ENCODE measurements at regions not wholly inside any gene's neighbourhood (a gene's known extent, or its start where the extent isn't known, plus 50 kb on each side); places are given as distances from the start of the nearest gene placed in this dataset.
"Not testable (repeated sequence)": the region's sequence is repeated elsewhere in the genome, so short reads cannot be mapped to it uniquely, and the experiment has no call there.

GRCh38 chr16:22678311-22678710 is 135.7 kb upstream of the HS3ST2 start:
- no peak for DNase-seq (ENCODE audit: low spot score)

GRCh38 chr16:22681554-22682291 is 132.2 kb upstream of the HS3ST2 start:
- DNase-seq (ENCODE audit: low spot score), result no peak

GRCh38 chr16:22683258-22683657 is 130.7 kb upstream of the HS3ST2 start:
- no peak for DNase-seq (ENCODE audit: low spot score)

DNA sequence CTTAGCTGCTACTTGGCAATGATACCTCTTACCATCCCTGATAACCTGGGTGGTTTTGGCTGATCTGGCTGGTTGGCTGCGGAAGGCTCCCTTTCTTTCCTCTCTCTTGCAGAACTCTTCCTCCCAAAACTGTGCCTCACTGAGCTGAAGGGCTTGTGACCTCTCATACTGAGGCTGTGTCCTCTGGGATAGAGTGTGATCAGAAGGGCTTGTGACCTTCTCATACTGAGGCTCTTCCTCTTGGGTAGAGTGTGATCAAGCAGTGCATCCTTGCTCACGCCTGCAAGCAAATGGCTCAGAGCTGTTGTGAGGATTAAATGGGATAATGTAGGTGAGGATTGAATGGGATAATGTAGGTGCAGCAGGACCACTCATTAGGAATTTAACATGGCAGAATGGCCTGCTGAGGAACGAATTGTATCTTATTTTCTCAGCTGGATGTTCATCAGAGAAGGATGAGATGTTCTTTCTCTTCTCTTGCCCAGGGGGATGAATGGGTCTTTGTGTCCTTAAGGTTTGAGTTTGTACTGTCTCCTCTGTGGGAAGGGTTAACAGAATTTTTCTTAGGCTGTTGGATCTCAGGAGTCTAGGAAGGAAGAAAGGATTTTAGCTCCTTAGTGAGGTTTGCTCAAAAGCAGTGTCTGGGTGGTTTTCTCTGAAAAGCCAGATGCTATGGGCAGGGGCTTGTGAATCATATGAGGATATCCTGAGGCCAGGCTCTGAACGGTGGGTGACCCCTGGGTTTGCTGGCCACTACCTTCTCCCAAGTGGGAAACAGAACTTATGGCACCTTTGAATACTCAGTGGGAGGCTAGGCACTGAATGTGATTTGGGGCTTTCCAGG is 130.0 kb upstream of the HS3ST2 start:
- no peak for DNase-seq (ENCODE audit: low spot score)

- no peak for DNase-seq (ENCODE audit: low spot score)
Observed at GRCh38 chr16:22684574-22685458, 129.1 kb upstream of the HS3ST2 start.

GRCh38 chr16:22685459-22685830 is 128.5 kb upstream of the HS3ST2 start:
- DNase-seq (ENCODE audit: low spot score), result no peak

- DNase-seq (ENCODE audit: low spot score), result no peak
Observed at GRCh38 chr16:22687031-22687530, 126.9 kb upstream of the HS3ST2 start.

GRCh38 chr16:22688463-22688862 is 125.5 kb upstream of the HS3ST2 start:
- DNase-seq (ENCODE audit: low spot score), result no peak

GRCh38 chr16:22688930-22689329 is 125.0 kb upstream of the HS3ST2 start:
- no peak for DNase-seq (ENCODE audit: low spot score)

DNA sequence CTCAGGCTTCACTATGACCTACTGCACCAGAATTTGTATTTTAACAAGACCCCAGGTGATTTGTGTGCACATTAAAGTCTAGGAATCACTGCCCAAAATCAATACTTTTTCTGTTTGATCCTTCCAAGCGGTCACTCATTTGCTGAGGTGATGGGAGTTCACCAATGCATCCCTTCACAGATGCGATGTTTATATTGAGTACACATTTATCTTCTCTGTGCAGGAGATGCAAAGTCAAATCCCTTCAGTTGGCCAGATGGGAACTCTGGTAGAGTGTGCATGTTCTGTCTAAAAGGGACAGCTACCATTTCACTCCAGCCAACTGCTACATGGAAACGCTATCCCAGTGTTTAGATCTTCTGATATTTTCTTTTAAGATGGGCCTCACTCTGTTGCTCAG is 122.6 kb upstream of the HS3ST2 start:
- no peak for DNase-seq (ENCODE audit: low spot score)

GRCh38 chr16:22692034-22692433 is 121.9 kb upstream of the HS3ST2 start:
- no peak for DNase-seq (ENCODE audit: low spot score)

- DNase-seq (ENCODE audit: low spot score), result no peak
Observed at GRCh38 chr16:22692916-22693637, 120.9 kb upstream of the HS3ST2 start.

DNA sequence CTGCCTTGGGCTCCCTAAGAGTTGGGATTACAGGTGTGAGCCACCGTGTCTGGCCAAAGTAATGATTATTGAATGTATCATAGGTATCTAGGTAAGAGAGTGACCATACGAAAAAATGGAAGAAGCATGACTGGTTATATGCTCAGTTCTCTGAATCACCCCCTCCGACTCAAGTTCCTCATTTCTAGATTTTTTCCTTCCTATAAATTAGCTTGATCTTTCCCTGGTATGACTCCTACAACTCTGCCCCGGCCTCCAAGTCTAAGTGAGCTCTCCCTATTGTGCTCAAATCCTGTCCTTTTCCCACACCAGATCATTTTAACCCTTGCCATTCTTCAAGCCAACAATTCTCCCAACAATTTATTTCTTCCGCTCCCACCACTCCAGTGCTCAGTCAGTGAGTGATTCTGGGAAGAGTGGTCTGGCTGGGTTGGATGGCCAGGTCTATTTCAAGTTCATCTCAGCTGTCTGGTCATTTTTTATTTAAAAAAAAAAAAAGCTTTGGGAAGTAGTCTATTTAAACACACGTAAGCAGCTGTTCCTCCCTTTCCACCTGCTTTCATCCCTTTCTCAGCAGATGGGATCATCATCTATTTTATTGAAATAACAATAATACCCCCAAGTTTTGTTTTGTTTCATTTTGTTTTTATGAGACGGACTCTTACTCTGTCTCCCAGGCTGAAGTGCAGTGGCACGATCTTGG is 120.2 kb upstream of the HS3ST2 start:
- DNase-seq (ENCODE audit: low spot score), result no peak

DNA sequence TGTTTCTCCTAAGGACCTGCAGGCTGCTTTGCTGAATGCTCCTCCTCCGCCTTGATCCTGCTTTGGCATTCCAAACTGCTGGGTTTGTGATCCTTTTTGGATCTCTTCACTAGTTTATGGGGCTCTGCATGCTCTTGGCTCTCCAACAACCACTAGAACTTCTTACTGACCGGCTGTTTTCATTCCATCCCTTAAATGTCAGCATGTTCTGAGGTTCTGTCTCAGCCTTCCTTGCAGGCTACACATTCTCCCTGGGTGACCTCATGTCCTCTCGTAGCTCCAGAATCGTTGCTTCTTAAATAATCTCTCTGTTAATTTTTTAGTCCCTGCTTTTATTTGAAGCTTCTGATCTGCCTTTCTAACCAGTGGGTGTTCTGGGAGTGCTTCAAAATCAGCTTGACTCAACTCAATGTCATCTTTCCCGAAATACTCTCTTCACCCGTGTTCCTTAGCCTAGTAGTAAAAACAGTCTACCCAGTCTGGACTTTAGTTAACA is 119.0 kb upstream of the HS3ST2 start:
- DNase-seq (ENCODE audit: low spot score), result no peak

GRCh38 chr16:22695773-22696172 is 118.2 kb upstream of the HS3ST2 start:
- not testable (repeated sequence) for DNase-seq (ENCODE audit: low spot score)

DNA sequence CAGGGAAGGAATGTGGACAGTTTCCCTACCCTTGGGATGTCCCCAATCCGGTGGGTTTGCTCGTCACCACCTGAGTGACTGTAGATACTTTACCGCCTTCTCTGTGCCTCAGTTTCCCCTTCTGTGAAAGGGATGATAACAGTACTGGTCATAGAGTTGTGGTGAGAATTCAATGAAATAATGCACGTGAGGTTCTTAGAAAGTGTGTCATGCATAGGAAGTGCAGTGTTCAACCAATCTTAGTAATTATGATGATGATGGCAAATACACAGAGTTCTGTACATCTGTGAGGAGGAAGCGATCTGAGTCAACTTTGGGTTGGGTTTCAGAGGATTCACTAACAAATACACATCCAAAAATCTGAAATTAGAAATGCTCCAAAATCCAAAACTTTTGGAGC is 114.6 kb upstream of the HS3ST2 start:
- DNase-seq (ENCODE audit: low spot score), result no peak

GRCh38 chr16:22705799-22706198 is 108.2 kb upstream of the HS3ST2 start:
- DNase-seq (ENCODE audit: low spot score), result no peak

GRCh38 chr16:22710326-22710725 is 103.6 kb upstream of the HS3ST2 start:
- DNase-seq (ENCODE audit: low spot score), result no peak

DNA sequence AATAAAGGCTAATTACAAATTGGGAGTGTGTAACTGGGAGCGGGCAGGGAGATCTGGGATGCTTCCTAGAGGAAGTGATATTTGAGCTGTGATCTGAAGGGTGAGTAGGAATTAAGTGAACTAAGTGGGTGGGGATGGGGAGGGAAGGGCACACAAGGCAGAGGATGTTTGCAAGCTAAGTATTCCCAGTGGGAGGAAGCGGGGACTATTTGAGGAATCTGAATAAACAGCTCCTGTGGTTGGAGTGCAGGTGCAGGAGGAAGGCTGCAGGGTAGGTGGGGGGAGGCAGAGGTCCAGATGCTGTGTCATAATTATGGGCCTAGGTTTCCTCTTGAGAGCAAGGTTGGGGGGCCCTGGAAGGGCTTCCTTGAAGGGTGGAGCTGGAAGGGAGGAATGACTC is 102.1 kb upstream of the HS3ST2 start:
- no peak for DNase-seq (ENCODE audit: low spot score)

DNA sequence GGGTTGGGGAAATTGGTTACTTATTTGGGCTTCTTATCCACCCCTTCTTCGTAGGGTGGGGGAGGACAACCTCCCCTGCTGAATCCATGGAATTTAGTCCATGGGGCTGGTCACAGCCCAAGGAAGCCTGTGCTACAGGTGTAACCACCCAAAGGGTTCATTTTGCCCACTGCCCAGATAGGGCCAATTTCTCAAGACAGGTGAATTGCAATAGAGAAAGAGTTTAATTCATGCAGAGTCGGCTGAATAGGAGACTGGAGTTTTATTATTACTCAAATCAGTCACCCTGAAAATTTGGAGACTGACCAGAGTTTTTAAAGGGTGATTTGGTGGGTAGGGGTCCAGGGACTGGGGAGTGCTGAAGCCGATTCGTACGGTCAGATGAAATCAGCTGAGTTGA is 101.5 kb upstream of the HS3ST2 start:
- DNase-seq (ENCODE audit: low spot score), result no peak

GRCh38 chr16:22718598-22718997 is 95.4 kb upstream of the HS3ST2 start:
- DNase-seq (ENCODE audit: low spot score), result not testable (repeated sequence)

Measured in A172 (cell line).